ENCODE measurements at regions not wholly inside any gene's neighbourhood (a gene's known extent, or its start where the extent isn't known, plus 50 kb on each side); places are given as distances from the start of the nearest gene placed in this dataset.

GRCh38 chr3:18249126-18249525 lies 176.0 kb downstream of the SATB1 start:
- TF ChIP-seq, protein P1, sequence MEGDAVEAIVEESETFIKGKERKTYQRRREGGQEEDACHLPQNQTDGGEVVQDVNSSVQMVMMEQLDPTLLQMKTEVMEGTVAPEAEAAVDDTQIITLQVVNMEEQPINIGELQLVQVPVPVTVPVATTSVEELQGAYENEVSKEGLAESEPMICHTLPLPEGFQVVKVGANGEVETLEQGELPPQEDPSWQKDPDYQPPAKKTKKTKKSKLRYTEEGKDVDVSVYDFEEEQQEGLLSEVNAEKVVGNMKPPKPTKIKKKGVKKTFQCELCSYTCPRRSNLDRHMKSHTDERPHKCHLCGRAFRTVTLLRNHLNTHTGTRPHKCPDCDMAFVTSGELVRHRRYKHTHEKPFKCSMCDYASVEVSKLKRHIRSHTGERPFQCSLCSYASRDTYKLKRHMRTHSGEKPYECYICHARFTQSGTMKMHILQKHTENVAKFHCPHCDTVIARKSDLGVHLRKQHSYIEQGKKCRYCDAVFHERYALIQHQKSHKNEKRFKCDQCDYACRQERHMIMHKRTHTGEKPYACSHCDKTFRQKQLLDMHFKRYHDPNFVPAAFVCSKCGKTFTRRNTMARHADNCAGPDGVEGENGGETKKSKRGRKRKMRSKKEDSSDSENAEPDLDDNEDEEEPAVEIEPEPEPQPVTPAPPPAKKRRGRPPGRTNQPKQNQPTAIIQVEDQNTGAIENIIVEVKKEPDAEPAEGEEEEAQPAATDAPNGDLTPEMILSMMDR (IDR thresholded peaks at IDR 0.05; ENCODE audit: low read depth, low read length, missing control alignments): no peak
- in situ Hi-C loops (cut with HindIII; ENCODE audit: low pct_ligation_motif_present, low sequenced_read_pairs): no loop called here
- no peaks in the 10 kb centered on the region for H3K27me3 ChIP-seq (replicated peaks)

DNA sequence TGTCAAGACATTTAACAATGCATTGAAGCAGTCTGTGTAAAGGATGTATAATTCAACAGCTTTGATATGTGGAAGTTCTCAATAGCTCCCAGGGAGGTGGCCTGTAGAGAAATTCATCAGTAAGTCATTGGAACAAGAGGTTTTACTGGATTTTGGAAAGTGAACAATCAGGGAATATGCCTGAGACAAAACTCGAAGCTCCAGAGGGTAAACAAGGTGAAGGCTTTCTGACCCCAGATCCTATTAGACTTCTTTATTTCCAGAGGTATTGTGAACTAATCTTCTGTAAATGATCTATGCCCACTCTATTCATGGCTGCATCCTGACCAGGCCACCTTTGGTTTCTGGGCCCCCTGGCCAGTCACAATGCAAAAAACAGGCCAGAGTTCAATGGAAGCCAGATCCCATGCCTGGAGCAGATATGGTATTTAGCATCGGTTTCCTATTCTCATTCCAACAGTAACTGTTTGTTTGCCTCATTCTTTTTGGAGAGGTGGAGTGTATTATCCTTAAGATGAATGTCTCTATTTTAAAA lies 177.3 kb downstream of the SATB1 start:
- H3K27ac ChIP-seq: no peak overlapping the region
- TF ChIP-seq, protein P1 (IDR thresholded peaks at IDR 0.05; ENCODE audit: low read depth, low read length, missing control alignments): no peak
- H3K4me3 ChIP-seq (ENCODE audit: low read depth, low read length): no peak overlapping the region
- H3K27me3 ChIP-seq (replicated peaks): no peaks in the 10 kb centered on the region
- in situ Hi-C loops (cut with HindIII; ENCODE audit: low pct_ligation_motif_present, low sequenced_read_pairs): no loop called here
- no peak for DNase-seq
- no peaks in the 10 kb centered on the region for H3K36me3 ChIP-seq (replicated peaks)

More at GRCh38 chr3:18249126-18249525, 176.0 kb downstream of the SATB1 start:
- no peaks in the 10 kb centered on the region for H3K36me3 ChIP-seq (replicated peaks)
- DNase-seq: no peak
- H3K4me3 ChIP-seq (ENCODE audit: low read depth, low read length): no peak overlapping the region
- no peak overlapping the region for H3K27ac ChIP-seq

GRCh38 chr3:18247139-18247695 lies 177.9 kb downstream of the SATB1 start:
- no peaks in the 10 kb centered on the region for H3K36me3 ChIP-seq (replicated peaks)
- no peak overlapping the region for H3K4me3 ChIP-seq (ENCODE audit: low read depth, low read length)

DNA sequence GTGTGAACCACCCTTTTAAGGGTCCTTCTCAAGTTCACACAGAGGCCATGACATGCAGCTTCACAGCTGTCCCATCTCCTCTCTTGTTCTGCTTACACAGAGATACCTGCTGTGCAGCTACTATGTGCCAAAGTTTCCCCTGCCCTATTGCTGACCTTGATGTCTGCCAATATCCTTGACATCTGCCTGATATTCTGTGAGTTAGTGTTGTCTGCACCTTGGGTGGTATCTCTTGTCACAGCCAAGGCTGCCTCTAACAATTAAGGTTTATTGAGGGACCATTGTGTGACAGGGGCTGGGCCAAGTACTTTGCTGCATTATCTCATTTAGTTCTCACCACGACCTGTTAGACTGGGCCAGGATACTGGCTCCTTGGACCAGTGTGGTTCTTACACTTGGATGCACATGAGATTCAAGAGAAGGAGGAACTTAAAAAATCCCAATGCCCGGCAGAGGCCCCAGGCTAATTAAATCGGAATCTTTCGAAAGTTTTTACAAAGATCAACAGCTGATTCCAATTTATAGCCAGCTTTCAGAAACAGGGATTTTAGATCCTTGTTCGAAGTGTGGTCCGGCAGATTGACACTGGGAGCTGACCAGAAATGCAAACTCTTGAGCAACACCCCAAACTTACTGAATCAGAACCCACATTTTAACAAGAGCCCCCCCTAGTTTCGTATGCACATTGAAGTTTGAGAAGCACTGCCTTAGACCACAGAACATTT lies 178.6 kb downstream of the SATB1 start:
- in situ Hi-C loops (cut with HindIII; ENCODE audit: low pct_ligation_motif_present, low sequenced_read_pairs): no loop called here
- Histone ChIP-seq H3K36me3 (replicated peaks) (no peaks in the 10 kb centered on the region), H3K27me3 (replicated peaks) (no peaks in the 10 kb centered on the region), H3K27ac (no peak overlapping the region), H3K4me3 (ENCODE audit: low read depth, low read length) (no peak overlapping the region)
- TF ChIP-seq, protein P1 (IDR thresholded peaks at IDR 0.05; ENCODE audit: low read depth, low read length, missing control alignments): no peak
- DNase-seq: no peak

More at GRCh38 chr3:18247139-18247695, 177.9 kb downstream of the SATB1 start:
- no peak for DNase-seq
- in situ Hi-C loops (cut with HindIII; ENCODE audit: low pct_ligation_motif_present, low sequenced_read_pairs): no loop called here
- Histone ChIP-seq H3K27ac (no peak overlapping the region), H3K27me3 (replicated peaks) (no peaks in the 10 kb centered on the region)
- TF ChIP-seq, protein P1 (IDR thresholded peaks at IDR 0.05; ENCODE audit: low read depth, low read length, missing control alignments): no peak

- DNase-seq: no peak
- in situ Hi-C loops (cut with HindIII; ENCODE audit: low pct_ligation_motif_present, low sequenced_read_pairs): no loop called here
- no peaks in the 10 kb centered on the region for H3K36me3 ChIP-seq (replicated peaks)
- no peak overlapping the region for H3K27ac ChIP-seq
- TF ChIP-seq, protein P1 (IDR thresholded peaks at IDR 0.05; ENCODE audit: low read depth, low read length, missing control alignments): no peak
- no peaks in the 10 kb centered on the region for H3K27me3 ChIP-seq (replicated peaks)
- no peak overlapping the region for H3K4me3 ChIP-seq (ENCODE audit: low read depth, low read length)
These were observed 179.4 kb downstream of the SATB1 start for GRCh38 chr3:18245721-18246120.

Data from brain microvascular endothelial cell (primary cell).